Stimulated activated CD4-positive, alpha-beta T cell treated with anti-CD3 and anti-CD28 coated beads, Interleukin-2, amount 100 ng/mL, for 4 hours (primary cell): ENCODE measurements at regions not wholly inside any gene's neighbourhood (a gene's known extent, or its start where the extent isn't known, plus 50 kb on each side); places are given as distances from the start of the nearest gene placed in this dataset.
"Not testable (repeated sequence)": the region's sequence is repeated elsewhere in the genome, so short reads cannot be mapped to it uniquely, and the experiment has no call there.

Experiments used
- DNase-seq: peaks from one replicate; pipeline ENCODE4 v3.0.0-alpha.2; 2020; ENCODE audit warnings: low read depth

DNA sequence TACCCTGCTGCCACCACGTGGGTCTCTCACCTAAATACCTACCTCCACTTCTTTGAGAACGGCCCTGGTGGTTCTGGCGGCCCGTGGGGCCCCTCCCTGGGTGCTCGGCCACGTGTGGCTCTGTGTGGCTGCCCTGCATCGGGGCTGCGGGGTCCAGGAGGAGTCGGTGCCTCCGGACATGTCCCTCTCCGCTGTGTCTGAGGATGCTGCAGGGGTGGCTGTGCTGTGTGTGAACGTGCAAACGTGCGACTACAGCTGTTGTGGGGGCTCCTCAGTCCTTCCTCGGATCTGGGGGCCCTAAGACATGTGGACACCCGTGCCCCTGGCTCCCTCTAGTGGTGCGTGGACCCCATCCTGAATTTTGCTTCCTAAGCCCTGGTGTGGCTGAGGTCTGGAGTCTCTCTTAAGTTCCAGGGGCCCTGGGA, 691.8 kb downstream of the QKI start:
- no peak for DNase-seq

GRCh38 chr6:164105705-164106104, 691.2 kb downstream of the QKI start:
- no peak for DNase-seq

- no peak for DNase-seq
These were observed 689.9 kb downstream of the QKI start for GRCh38 chr6:164104432-164104831.

DNA sequence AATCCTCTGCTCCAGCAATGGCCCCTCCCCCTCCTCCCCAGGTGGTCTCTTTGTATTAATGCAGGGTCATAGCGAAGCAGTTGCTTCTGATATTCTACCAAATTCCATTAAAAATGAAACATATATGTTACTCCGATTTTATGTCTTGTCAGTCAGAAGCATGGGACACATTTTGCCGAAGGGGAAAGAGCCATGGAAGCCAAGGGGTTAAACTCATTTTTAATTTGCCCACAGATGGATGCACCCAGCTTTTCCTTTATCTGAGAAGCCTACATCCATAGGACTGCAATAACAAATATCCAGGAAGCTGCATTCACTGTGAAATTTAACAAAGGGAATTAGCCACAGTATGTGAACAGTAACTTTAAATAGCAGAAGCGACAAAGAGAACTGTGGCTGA, 688.2 kb downstream of the QKI start:
- no peak for DNase-seq

- no peak for DNase-seq
These were observed 687.3 kb downstream of the QKI start for GRCh38 chr6:164101859-164102258.

DNA sequence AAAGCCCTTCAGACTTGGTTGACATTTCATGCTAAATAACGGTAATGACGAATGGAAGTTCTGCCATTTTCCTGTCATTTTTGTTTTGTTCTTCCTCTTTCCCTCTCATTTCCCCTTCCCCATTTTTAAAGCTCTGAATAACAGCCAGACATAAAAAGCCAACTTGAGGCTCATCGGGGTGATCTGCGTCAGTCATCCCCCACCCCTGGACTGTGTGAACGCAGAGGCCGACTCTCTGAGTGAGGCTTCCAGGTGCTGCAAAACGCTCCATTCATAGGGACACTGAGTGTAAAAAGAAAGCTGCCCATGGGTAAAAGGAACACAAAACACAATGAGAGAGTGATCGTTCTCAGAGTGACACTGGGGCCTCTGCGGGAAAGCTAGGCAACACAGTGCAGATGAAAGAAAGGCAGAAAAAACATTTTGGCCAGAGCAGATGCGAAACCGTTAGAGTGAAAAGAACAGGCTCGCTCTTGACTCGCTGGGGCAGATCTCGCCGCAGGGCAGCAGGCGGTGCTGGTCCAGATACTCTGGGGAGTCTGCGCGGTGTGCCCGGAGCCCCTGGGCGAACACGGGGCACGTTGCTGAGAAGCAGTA, 684.8 kb downstream of the QKI start:
- DNase-seq = no peak

DNA sequence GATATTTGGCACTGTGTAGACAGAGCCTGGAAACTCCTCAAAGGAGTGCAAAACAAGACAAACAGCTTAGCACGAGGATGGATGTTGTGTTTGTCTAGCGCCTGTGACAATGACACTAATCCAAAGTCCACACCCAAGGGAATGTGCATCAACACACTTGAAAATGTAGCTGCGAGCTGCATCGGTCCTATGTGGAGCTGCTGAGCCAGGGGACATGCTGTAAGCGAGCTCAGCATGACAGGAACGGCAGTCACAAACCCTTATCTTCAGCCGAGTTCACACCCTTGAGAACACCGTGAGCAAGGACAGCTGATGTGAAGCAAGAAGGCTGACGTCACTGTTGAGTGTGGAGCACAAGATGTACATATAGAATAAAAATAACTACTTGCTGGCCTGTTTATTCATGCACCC, 684.3 kb downstream of the QKI start:
- no peak for DNase-seq

DNA sequence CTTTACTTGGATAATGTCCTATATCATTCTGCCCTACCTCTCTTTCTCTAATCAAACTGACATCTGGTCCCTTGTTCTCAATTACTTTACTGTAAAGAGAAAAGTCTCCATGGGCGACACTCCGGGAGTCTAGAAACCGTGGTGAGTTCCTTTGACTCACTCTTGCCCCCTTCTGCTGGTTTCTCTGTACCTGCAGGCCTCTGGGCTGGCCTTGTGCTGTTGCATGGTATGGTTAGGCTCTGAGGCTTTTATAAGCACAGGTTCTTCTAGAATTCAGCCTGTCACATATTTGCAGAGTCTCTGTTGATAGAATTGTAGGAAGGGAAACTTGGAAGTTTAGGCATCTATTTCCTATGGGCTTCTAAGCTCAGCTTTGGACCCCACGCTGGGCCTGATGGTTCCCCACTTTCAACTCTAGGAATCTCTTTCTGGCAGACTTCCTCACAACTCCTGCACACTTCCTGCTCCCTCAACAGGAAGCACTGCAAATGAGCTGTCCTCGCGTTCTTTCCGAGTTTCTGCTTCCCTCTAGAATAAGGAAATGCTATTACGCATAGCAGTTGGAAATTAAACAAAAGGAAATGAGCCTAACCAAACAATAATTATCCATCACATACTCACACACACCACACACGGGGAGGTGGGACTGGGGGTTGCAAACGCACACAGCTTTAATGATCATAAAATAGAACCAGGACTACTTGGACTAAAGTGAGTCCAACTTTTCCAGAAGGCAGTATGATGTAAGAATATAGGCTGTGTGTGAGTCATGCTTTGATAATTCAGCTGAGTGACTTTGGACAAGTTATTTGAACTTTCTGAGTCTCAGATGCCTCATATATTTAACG, 683.3 kb downstream of the QKI start:
- no peak for DNase-seq

GRCh38 chr6:164097056-164097455, 682.5 kb downstream of the QKI start:
- no peak for DNase-seq

GRCh38 chr6:164095056-164095455, 680.5 kb downstream of the QKI start:
- no peak for DNase-seq

DNA sequence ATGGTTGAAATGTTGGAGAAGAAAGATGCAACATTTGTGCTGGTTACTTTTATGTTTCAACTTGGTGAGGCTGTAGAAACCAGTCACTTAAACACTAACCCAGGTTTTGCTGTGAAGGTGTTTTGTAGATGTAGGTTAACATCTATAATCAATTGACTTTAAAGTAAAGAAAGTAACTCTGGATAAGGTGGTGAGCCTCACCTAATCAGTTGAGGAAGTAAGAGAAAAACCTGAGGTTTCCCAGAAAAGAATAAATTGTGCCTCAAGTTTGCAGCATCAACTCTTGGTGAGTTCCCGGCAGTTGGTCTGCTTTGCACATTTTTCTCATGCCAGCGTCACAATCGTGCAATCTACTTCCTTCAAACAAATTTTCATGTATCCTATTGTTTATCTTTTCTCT, 673.4 kb downstream of the QKI start:
- DNase-seq = no peak

DNA sequence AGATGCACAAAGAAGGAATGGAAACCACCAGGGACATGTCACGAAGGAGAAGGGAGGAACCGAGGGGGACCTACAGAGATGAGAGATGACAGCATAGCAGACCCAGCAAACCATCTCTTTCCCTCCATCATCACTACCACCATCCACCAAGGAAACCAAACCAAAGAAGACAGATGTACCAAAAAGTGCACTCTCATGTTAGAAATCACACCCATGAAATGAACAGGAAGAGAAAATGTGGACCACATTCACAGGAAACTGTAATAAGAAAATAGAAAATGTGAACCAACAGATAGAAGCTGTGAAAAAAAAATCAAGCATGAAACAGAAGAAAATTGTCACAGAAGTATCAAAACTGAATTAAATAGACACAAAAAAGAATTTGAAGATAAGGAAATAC, 672.7 kb downstream of the QKI start:
- no peak for DNase-seq

- DNase-seq = no peak
These were observed 671.8 kb downstream of the QKI start for GRCh38 chr6:164086076-164086887.

- no peak for DNase-seq
These were observed 670.9 kb downstream of the QKI start for GRCh38 chr6:164085091-164086075.

GRCh38 chr6:164079275-164079600, 664.7 kb downstream of the QKI start:
- DNase-seq = no peak

DNA sequence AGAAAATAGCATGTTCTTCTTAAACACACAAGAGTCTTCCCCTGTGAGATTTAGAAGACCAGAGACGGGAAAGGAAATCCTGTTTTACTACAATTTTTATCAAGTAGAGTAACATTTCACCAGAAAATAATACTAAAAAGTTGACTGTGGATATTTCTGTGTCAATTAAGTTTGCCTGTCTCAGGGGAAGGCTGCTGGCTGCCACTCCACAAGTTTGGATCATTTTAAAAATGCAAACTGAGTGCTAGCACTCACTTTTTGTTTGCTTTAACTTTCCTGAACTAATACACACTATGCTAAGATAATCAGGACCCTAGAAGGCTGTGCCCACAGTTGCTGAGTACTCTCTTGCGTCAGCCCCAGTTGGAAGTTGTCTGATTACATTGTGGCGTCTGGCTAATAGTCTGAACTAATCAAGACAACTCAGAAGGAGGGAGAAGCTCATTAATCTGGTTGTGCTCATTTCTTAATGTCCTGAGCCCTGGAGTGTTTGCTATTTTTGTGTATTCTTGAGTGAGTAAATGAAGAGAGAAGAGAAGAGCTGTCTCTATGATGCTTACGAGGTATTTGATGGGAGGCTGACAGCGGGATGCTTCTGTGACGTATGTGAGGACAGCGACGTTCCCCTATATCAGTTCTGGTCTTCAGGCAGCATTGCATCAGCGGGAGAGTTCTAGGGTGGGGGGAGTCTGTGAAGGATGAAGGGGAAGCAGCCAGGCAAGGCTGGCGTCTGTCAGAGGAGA, 664.2 kb downstream of the QKI start:
- no peak for DNase-seq

DNA sequence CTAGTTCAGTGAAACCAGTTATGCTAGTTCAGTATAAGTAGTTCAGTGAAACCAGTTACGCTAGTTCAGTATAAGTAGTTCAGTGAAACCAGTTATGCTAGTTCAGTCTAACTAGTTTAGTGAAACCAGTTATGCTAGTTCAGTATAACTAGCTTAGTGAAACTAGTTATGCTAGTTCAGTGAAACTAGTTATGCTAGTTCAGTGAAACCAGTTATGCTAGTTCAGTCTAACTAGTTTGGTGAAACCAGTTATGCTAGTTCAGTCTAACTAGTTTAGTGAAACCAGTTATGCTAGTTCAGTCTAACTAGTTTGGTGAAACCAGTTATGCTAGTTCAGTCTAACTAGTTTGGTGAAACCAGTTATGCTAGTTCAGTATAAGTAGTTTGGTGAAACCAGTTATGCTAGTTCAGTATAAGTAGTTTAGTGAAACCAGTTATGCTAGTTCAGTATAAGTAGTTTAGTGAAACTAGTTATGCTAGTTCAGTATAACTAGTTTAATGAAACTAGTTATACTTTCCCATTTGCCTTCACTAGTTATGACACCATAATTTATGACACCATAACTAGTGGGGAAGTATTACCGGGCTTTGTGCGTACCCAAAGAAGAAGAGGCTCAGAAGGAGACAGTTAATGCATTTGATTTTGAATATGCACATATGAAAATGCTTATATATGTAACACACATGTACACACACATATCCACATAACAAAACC, 662.5 kb downstream of the QKI start:
- DNase-seq = not testable (repeated sequence)

GRCh38 chr6:164075981-164076615, 661.6 kb downstream of the QKI start:
- no peak for DNase-seq

GRCh38 chr6:164072240-164072666, 657.7 kb downstream of the QKI start:
- DNase-seq = no peak
